ENCODE measurements at regions not wholly inside any gene's neighbourhood (a gene's known extent, or its start where the extent isn't known, plus 50 kb on each side); places are given as distances from the start of the nearest gene placed in this dataset.

DNA sequence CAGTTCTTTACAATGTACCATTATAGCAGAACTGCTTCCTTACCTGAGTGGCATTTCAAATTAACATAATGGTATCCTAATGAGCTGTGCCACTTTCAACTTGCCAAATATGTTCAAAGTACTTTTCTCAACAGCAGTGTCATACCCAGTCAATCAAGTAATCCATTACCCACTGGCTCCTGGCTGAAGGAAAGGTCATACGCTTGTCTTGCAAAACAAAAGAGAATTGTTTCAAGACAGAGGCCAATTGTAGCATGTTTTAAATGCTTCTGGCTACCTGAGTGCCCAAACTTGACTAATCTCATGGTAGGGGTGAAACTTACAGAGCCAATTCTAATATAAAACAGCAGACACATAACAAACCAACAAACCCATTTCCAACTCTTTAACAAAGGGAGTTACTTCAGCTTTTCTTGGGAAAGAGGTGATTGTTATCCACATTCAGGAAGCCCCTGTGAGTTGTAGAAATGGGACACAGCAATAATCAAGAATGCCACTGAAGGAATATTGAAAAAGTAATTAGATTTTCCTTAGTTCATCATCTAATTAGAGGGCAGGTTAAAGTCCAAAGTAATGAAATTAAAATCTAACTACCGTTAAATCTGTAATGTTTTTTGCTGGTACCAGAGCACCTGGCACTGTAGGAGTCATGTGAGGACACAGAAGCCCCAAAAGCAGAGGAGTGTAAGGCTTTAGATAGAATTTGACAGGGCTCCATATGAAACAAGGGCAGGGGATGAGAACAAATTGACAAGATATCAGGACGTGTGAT is 241.9 kb downstream of the RWDD3 start:
- no peak overlapping the region for H3K4me3 ChIP-seq
- 79 to 87% methylated on average over 3 of the region's 3 CpGs for WGBS, 2 donors
- TF ChIP-seq POLR2A (IDR thresholded peaks at IDR 0.05) = no peak
- TF ChIP-seq, protein P1, sequence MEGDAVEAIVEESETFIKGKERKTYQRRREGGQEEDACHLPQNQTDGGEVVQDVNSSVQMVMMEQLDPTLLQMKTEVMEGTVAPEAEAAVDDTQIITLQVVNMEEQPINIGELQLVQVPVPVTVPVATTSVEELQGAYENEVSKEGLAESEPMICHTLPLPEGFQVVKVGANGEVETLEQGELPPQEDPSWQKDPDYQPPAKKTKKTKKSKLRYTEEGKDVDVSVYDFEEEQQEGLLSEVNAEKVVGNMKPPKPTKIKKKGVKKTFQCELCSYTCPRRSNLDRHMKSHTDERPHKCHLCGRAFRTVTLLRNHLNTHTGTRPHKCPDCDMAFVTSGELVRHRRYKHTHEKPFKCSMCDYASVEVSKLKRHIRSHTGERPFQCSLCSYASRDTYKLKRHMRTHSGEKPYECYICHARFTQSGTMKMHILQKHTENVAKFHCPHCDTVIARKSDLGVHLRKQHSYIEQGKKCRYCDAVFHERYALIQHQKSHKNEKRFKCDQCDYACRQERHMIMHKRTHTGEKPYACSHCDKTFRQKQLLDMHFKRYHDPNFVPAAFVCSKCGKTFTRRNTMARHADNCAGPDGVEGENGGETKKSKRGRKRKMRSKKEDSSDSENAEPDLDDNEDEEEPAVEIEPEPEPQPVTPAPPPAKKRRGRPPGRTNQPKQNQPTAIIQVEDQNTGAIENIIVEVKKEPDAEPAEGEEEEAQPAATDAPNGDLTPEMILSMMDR (IDR thresholded peaks at IDR 0.05) = no peak
- peaks cover 0 to 5% (median 3%) of the 10 kb centered on the region in 3 donors for H3K9me3 ChIP-seq
- no peak for DNase-seq
- intact Hi-C loops (cut with DNase I) = no loop called here
- H3K36me3 ChIP-seq = no peaks in the 10 kb centered on the region
- no peaks in the 10 kb centered on the region for H3K4me1 ChIP-seq
- no peaks in the 10 kb centered on the region for H3K27me3 ChIP-seq
- H3K27ac ChIP-seq = no peak overlapping the region

DNA sequence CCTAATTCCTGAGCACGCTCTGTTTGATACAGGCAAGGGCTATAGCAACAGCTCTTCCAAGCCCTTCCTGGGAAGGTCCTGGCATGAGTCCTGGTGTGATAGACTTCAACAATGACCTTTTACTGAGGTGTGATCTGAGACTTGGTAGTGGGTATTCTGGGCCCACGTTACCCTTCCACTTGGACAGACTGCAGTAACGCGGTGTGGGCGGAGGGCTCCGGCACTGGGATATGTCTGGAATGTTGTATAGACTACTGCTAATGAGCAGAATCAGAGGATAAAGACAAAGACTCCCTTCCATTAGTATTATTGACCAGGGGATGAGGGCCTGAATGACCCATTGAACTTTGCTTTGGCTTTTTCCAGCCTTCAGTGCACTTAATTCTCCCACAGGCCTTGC is 262.3 kb downstream of the RWDD3 start:
- Histone ChIP-seq H3K27me3 (no peaks in the 10 kb centered on the region), H3K27ac (no peak overlapping the region), H3K4me1 (no peaks in the 10 kb centered on the region), H3K4me3 (no peak overlapping the region), H3K36me3 (no peaks in the 10 kb centered on the region), H3K9me3 (no peaks in the 10 kb centered on the region)
- DNase-seq = no peak
- WGBS, 2 donors = 83 to 92% methylated on average over 6 of the region's 6 CpGs
- TF ChIP-seq, protein P1 (IDR thresholded peaks at IDR 0.05) = no peak
- intact Hi-C loops (cut with DNase I) = no loop called here

DNA sequence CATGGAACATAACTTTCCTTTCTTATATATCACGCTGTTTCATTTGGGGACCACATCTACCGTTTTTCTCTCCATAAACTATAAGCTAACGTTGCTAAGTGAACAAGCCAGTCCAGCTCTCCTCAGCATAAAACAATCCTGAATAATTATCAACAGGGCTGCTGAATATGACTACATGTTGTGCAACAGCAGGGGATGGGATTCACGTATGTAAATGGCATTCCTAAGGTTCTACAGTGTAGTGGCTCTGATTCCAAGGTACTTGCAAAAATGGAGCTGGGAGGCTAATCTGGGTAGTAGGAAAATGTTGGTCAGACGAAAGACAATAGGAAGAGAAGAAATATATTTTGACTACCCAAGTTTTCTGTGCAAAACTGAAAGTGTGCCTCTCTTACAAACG is 262.8 kb downstream of the RWDD3 start:
- DNase-seq = no peak
- Histone ChIP-seq H3K27ac (no peak overlapping the region), H3K4me1 (no peaks in the 10 kb centered on the region), H3K4me3 (no peak overlapping the region), H3K36me3 (no peaks in the 10 kb centered on the region), H3K27me3 (no peaks in the 10 kb centered on the region), H3K9me3 (no peaks in the 10 kb centered on the region)
- intact Hi-C loops (cut with DNase I) = no loop called here
- TF ChIP-seq, protein P1 (IDR thresholded peaks at IDR 0.05) = no peak
- no peak for TF ChIP-seq POLR2A (IDR thresholded peaks at IDR 0.05)
- 81 to 84% methylated on average over 6 of the region's 6 CpGs for WGBS, 2 donors

DNA sequence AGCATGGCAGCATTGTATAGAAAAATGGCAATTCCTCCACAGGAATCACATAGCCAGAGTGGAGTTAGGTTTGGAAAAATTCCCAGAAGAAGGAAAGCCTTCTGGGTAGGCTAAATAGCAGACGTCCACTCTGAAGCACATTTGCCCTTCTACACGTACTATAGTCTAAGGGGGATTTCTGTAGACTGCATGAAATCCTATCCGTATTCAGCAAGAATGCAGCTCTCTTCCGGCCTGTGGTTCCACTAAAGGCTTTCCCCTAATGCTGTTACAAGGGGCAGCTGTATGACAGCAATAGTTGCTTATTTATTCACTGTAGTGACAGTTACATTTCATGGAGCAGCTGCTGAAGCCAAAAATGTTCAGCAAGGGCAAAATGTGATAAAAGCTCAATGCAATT is 263.6 kb downstream of the RWDD3 start:
- H3K9me3 ChIP-seq = no peaks in the 10 kb centered on the region
- no peaks in the 10 kb centered on the region for H3K4me1 ChIP-seq
- no peak for TF ChIP-seq POLR2A (IDR thresholded peaks at IDR 0.05)
- TF ChIP-seq, protein P1 (IDR thresholded peaks at IDR 0.05) = no peak
- no peak overlapping the region for H3K4me3 ChIP-seq
- no peak for DNase-seq
- H3K27me3 ChIP-seq = no peaks in the 10 kb centered on the region
- no peaks in the 10 kb centered on the region for H3K36me3 ChIP-seq
- H3K27ac ChIP-seq = no peak overlapping the region
- WGBS, 2 donors = 76 to 77% methylated on average over 4 of the region's 4 CpGs
- intact Hi-C loops (cut with DNase I) = no loop called here

DNA sequence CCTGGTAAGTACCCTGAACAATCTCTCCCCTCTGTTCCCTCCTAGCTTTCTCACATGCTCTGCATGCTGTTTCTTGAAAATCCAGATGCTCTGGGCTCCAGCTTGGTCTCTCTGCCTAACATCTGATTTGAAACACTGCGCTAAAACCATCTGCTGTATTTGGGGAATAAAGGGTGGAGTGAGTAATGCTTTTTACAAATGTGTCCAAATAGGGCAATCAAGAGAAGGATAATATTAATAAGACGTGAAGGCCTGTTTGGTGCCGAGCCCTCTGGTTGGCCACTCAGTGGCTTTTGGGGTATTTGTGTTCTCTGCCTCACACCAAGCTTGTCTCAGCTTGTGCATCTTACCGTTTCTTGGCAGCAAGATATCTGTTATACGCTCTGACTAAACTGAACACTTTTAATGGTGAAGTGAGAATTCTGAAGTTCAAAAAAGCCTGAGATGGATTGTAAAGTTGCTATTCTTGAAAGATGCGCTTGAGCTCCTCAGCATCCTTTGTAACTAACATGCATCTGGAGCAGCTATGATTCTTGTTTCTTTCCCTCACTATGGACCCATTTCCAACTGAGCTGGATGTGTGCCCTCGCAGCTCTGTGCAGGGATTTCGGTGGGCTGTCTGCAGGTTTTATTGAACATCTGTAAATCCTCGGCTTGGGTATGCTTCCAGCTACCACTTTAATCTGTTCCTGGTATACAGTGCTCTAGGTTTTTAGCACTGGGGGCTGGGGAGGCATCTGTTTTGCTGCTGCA is 269.4 kb downstream of the RWDD3 start:
- H3K27me3 ChIP-seq = no peaks in the 10 kb centered on the region
- TF ChIP-seq POLR2A (IDR thresholded peaks at IDR 0.05) = no peak
- TF ChIP-seq, protein P1 (IDR thresholded peaks at IDR 0.05) = no peak
- intact Hi-C loops (cut with DNase I) = no loop called here
- no peaks in the 10 kb centered on the region for H3K36me3 ChIP-seq
- H3K9me3 ChIP-seq = no peaks in the 10 kb centered on the region
- WGBS, 2 donors = 37 to 39% methylated on average over 8 to 9 of the region's 9 CpGs
- no peak for DNase-seq
- H3K4me1 ChIP-seq = no peaks in the 10 kb centered on the region
- no peak overlapping the region for H3K27ac ChIP-seq
- H3K4me3 ChIP-seq = no peak overlapping the region
